T-helper 2 cell (primary cell): ENCODE measurements at regions not wholly inside any gene's neighbourhood (a gene's known extent, or its start where the extent isn't known, plus 50 kb on each side); places are given as distances from the start of the nearest gene placed in this dataset.

ENCODE experiments used
- DNase-seq, 5 experiments: peaks; one replicate each; pipeline versions ENCODE4 v3.0.0 to v3.0.0-alpha.2; 2012 to 2022

DNA sequence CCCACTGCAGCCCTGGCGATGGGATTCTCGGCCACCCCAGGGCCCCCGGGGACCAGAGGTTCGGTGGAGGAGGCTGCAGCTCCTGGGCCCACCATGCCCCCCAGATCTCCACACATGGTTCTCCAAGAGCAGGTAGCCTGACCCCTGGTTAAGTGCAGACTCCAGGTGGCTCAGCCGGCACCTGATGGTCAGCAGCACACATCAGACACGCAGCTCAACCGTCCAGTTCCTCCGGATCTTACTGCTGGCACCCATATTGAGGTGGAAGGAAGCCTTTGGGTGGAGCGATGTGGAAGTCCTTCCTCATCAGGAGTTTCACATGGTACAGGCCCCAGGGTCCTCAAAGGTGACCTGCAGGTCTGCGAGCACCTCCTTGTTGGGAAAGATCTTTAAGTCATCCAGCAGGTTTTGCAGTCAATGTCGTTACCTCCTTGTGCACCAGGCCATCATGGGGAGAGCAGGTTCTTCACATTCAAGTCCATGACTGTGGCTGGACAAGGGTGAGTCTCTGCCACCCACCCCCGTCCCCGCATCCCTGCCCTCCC, 74.2 kb upstream of the EEPD1 start:
- no peak for DNase-seq

DNA sequence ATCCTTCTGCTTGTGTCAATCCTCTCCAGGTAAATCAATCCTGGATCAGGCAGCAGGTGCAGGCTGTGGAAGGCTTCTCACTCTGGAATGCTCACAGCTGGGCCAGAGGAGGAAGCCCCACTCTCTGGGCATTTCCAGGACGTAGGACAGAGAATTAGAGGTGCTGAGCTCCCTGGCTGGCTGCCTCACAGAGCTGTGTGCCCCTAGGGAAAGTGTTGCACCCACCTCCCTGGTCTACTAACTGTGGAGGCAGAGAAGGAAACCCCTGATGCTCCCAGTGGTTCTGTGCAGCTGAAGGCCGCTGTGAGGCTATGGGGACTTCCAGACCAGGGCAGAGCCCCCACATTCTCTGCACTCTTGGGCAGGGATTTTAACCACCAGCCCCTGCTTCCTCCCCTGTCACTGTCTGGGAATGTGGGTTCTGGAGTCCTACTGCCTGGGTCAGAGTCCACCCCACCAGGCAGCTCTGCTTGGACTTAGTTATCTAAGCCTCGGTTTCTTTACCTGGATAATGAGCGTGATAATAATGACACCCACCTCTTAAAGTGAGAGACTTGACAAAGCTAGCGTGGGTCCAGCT, 73.5 kb upstream of the EEPD1 start:
- no peak for DNase-seq

DNA sequence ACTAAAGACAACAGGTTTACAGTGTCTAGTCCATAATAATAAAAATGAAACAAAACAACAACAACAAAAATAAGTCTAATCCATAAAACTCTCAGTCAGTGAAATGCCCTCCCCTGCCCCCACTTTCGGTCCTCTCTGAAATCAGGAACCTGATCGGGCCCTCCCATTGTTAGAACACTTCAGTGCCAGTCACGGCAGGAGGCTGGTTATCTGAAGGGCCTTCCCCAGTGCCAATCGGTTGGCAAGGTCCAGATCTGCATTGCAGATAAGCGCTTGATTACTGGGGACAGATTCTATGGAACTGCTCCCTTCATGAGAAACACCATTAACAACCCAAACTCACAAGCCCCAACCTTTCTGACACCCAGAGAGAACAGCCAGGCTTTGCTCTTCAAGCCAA, 72.2 kb upstream of the EEPD1 start:
- no peak for DNase-seq

DNA sequence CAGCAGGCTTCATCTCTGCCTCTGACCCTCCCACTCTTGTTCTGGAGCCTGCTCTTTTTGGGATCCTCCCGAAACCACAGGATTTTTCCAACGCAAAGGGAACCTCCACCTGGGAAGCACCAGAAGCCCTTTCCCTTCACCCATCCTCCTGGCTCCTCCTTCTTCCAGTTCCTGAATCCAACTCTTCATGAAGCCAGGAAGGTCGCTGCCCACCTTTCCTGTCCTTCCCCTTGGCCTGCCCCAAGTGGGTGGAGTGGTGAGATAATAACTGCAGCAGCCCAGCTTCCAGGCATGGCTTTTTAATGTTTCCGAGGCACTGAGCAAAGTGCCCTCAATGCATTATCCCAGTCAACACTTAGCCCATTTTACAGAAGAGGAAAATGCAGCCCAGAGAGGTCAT, 70.8 kb upstream of the EEPD1 start:
- no peak for DNase-seq

DNA sequence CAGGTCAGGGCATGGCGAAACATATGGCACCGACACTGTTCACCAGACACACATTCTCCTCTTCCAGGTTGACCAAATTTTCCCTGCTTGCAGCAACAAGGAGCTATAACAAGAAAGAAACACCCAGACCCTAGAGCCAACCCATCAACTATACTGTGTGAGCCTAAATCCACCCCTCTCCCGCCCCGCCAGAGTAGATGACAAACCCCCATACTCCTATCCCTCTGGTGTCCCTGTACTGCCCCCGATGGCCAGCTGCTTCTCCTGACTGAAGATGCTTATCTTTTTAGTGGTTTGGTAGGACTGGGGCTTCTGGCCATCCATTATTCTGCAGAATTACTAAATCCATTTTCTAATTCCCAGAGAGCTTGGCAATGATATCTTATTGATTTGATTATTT, 70.1 kb upstream of the EEPD1 start:
- no peak for DNase-seq

DNA sequence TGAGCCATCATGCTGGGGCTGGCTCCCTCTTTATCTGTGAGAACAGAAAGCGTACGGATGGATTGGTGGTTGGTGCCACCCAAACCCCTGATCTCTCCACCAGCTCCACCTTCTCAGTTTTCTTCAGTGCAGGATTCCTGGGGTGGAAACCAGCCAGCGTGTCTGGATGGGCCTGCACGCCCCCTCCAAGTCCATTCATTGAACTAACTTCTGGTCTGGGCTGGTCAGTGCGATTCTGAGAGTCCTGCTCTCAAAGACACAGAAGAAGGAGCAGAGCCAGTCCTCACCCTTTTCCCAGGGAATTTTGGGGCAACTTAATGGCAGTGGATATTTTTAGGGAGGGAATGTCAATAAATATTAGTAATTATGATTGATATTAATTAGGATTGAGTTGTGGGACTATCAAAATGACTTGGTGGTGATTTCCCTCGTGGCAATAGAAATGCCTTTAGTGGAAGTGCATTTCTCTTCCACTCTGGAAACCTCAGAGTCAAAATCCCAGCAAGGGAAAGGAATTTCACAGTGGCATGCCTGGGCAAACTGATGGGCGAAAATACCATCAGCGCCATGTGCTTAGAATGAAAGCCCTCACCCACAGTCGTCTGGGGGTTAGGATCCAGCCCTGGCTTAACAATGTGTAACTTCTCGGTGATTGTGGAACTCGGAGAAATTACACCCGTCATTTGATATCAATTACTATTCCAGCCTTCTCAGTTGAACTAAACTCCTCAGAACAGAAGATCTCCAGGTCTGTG, 69.3 kb upstream of the EEPD1 start:
- no peak for DNase-seq

DNA sequence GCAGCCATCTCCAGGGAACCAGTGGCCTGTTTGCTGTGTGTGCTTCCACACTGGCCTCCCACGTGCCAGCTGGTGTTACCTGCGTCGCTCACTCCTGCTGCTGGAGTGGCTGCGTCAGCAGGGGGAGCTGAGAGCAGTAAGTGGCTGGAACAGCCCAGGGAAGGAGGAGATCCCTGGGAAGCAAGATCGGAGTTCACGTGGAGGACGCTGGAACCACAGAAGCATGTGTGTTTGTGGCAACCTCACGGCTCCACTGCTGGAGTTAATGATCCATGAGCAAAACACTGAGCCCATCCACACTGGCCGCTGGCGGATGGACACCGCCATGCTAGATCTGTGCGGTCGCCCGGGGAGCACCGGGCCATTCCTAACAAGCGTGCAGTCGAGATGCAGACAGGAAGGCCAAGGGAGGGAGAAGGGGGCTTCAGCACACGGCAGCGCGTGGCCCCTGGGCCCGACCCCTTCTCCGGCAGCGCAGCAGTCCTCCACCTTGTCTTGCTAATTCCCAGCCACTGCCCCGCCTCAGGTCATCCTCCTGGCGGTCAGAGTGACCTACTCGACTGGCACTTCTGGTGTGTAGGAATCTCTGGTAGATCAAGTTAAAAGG, 68.5 kb upstream of the EEPD1 start:
- no peak for DNase-seq

DNA sequence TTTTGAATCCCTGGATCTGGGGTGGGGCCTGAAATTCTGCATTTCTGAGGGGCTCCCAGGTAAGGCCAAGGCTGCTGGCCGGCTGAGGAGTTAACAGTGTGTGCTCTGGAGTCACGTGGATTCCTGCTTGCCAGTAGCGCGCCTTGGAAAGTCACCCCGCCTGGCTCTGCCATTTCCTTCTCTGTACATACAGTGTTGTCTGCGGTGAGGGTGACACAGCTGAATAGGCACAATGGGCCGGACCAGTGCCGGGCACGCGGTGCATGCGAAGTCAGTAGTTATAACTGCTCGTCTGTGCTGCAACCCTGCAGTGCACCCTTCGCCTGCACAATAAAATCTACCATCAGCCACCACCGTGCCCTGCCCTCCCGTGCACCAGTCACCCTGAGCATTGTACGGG, 68.0 kb upstream of the EEPD1 start:
- DNase-seq, result no peak

DNA sequence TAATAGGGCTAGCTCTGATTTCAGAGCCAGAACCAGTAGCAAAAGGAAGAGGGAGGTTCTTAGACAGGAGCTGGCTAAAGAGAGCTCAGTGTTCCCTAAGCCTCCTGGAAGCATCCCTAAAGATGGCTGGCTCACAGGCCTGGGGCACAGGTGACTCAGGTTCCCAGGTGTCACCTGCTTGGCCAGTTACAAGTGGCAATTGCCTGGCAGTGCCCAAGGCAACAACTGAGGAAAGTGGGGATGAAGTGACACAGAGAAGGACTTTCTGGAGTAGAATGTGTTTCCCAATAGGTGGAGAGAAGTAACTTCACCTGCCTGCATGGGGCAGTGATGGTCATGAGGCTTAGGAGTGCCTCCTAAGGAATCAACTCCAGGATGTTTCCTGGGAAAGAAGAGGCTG, 66.5 kb upstream of the EEPD1 start:
- no peak for DNase-seq

DNA sequence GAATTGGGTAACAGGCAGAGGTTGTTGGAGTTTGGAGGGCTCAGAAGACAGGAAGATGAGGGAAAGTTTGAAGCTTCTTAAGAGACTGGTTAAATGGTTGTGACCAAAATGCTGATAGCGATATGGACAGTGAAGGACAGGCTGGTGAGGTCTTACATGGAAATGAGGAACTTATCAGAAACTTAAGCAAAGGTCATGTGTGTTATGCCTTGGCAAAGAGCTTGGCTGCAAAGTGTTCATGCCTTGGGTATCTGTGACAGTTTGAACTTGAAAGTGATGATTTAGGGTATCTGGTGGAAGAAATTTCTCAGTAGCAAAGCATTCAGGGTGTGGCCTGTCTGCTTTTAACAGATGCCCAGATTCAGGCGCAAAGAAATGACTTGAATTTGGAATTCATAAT, 64.5 kb upstream of the EEPD1 start:
- no peak for DNase-seq

DNA sequence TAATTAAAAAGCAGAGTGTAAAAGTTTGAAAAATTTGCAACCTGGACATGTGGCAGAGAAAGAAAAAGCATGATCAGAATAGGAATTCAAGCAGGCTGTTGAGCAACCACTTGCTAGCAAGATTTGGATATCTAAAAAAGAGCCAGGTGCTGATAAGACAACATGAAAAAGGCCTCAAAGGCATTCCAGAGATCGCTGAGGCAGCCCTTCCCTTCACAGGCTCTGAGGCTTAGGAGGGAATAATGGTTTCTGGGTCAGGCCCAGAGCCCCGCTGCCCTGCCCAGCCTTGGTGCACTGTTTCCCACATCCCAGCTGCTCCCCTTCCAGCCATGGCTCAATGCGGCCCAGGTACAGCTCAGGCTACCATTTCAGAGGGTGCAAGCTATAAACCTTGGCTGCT, 64.1 kb upstream of the EEPD1 start:
- no peak for DNase-seq

DNA sequence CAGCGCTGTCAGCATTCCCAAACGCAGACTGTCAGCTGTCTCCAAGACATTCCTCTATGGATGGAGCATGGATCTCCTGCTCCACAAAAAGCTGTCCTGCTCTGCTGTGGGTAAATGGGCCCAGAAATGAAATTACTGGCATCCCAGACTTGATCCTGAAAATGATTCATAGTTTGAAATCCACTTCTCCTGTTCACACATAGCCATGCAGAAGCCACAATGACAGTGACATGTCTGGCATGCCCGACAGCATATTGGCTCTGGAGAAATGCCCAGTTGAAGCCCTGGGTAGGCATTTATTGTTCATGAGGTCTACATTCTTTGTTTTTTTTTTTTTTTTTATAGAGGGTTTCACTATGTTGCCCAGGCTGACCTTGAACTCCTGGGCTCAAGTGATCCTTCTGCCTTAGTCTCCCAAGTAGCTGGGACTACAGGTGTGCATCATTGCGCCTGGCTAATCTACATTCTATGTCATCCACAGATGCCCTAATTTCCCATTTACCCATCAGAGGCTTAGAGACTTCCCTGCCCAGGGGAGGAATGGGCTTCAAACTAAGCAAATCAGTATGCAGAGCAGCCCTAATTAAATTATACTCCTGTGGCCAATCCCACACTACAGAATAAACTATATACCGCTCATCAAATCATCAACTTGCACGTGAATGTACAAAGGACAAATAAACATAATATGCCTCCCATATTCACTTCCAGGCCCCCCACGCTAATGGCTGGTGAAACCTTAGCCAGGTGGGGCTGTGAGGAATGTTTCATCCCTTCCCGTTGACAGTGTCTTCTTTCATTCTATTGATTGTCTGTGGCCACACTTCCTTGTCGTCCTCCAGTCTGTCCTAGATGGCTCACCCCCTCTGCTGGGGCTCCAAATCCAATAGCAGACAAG, 61.8 kb upstream of the EEPD1 start:
- DNase-seq, result no peak

DNA sequence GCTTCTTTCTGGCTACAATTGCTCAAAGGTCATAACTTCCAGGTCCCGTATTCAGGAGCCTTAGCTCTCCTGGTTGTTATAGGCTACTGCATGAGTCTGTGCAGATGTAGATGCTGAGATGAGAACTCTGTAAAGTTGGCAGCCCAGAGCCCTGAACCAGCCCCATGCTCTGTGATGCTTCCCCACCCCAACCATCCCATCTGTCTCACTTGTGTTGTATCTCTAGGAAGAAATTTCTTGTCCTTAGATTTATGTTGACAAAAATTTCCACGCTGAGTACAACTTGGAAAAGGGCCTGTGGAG, 61.2 kb upstream of the EEPD1 start:
- no peak for DNase-seq

DNA sequence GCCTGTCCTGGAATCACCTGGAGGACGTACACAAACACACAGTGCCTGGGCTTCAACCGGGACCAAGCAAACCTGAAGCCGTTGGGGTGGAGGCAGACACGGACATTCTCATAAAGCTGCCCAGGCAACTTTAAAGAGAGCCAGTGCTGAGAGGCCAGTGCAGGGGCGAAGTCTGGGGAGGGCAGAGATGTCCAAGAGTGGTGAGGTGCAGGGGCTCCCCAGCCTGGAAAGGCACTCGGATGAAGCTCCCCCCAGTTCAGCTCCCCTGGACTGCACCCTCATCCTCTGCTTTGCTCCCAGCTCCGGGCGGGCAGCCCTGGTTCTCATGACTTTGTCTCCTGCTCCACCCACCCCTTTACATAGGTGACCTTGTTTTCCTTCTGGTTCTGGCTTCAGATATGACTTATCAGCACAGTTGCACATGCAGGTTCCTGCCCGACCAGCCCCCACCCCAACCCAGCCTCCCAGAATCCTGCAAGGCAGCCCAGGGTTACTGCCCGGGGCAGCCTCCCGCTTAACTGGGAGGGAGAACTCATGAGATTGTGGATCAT, 60.8 kb upstream of the EEPD1 start:
- DNase-seq, result no peak

DNA sequence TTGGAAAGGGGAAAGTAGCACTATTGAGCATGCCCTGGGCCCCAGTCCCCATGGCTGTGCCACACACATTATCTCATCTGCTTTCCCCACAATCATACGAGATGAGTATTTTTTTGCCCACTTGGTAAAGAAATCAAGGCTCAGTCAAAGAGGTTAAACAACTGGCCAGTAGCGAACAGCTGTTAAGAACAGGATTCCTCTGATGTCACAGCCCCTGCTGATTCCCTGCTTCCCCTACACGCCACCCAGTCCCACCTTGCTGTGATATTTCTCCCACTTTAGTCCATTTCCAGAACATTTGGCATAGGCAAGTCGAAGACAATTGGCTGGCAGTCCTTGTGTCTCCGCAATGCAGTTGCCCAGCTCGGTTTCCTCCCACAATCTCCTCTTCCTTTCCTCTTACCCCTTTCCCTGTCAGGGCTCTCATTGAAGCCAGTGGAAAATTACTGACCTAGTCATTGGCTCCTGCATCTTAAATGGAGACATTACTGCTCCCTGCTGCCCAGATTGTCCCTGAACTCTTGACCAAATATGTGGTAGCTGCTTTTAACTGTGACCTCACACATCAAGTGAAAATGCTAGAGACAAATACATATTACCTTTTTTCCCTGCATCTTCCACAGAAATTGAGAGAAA, 56.5 kb upstream of the EEPD1 start:
- DNase-seq, result no peak

DNA sequence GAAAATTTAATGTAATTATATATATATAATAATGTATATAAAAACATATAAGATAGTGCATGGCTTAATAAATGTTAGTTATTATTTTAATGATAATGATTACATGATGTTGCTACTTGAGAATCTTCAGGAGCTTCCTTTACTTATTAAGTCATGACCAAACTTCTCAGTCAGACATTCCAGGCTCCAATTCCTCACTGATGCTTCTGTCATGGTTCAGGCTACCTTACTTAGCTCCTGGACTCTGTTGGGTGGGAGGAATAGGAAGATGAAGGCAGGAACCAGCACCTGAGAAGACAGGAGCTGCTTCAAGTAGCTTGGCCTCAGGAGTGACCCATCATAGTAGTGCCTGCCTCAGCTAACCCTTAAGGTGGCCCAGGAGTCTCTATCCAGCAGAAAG, 55.0 kb upstream of the EEPD1 start:
- DNase-seq, result no peak

DNA sequence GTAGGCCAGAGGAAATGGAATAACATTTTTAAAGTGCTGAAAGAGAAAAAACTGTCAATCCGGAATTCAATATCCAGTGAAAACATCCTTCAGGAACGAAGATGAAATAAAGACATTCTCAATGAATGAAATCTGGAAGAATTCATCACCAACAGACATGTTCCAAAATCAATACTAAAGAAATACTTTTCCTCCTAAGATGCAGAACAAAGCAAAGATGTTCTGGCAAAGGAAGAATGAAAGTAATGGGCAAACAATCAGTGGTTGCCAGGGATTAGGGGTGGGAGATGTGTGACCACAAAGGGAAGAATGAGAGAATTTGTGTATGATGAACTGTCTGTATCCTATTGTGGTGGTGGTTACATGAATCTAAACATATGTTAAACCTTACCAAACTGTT, 52.8 kb upstream of the EEPD1 start:
- no peak for DNase-seq

DNA sequence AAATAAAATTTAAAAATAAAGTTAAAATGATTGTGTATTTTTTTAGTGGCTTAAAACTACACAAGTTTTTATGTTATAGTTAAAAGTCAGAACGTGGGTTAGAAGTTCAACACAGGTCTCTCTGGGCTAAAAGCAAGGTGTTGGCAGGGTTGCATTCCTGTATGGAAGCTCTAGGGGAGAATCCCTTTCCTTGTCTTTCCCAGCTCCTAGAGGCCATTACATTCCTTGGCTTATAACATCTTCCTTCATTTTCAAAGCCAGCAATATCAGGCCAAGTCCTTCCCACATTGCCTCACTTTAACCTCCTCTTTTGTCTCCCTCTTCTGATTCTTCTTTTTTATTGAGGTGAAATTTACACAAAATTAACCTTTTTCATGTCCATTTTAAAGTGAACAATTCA, 52.4 kb upstream of the EEPD1 start:
- no peak for DNase-seq
